Caco-2 (cell line): ENCODE measurements at regions not wholly inside any gene's neighbourhood (a gene's known extent, or its start where the extent isn't known, plus 50 kb on each side); places are given as distances from the start of the nearest gene placed in this dataset.
A peak's percentile ranks its signal among the peaks of the same experiment; 100 is the strongest.

Experiments used
- BruUV-seq: library from RNA; stranded (reverse); fragments of 400-500 nt; replicated peaks from 2 replicates; lab custom pipeline; 2021; lab: Mats Ljungman, UMichigan
- CTCF ChIA-PET: fragments of 300-600 bp; sonication (Branson Sonifier 250); formaldehyde crosslinking; loops from one replicate; lab custom pipeline; 2022; ENCODE audit warnings: antibody characterized with exemption; lab: Charles Lee
- POLR2A ChIA-PET: fragments of 300-600 bp; sonication (Branson Sonifier 250); formaldehyde crosslinking; loops from one replicate; lab custom pipeline; 2022; ENCODE audit warnings: antibody characterized with exemption; lab: Charles Lee
- DNase-seq, 2 experiments: peaks; one replicate each; pipeline versions ENCODE4 v3.0.0 to v3.0.0-alpha.2; 2020 to 2022
- H3K27me3 ChIP-seq: replicated peaks from 2 replicates; pipeline ENCODE4 v1.6.0; 2011; ENCODE audit warnings: low read length; ENCODE audit not compliant: control insufficient read depth, insufficient read depth
- H3K36me3 ChIP-seq: 2 replicates; pipeline ENCODE4 v1.5.1; 2011; ENCODE audit warnings: low read length; ENCODE audit not compliant: control insufficient read depth, insufficient read depth
- H3K4me1 ChIP-seq: fragments of 250-450 bp; sonication (Bioruptor Pico); 2 replicates; pipeline ENCODE4 v1.5.1; 2020; ENCODE audit warnings: mild to moderate bottlenecking
- H3K4me3 ChIP-seq: 2 replicates; pipeline ENCODE4 v1.5.1; 2011; ENCODE audit warnings: low read depth, mild to moderate bottlenecking, control low read depth, low read length
- H3K9me3 ChIP-seq: fragments of 250-450 bp; sonication (Bioruptor Pico); 2 replicates; pipeline ENCODE4 v1.5.1; 2020; ENCODE audit warnings: mild to moderate bottlenecking, moderate library complexity
- H3K27ac Mint-ChIP-seq: one replicate; pipeline ENCODE4 v1.8.0; 2022; ENCODE audit warnings: mixed read lengths; ENCODE audit not compliant: unreplicated experiment
- H3K27me3 Mint-ChIP-seq: one replicate; pipeline ENCODE4 v1.8.0; 2022; ENCODE audit warnings: mixed read lengths; ENCODE audit not compliant: insufficient read depth, unreplicated experiment
- H3K36me3 Mint-ChIP-seq: one replicate; pipeline ENCODE4 v1.8.0; 2022; ENCODE audit warnings: mild to moderate bottlenecking, mixed read lengths; ENCODE audit not compliant: insufficient read depth, unreplicated experiment
- H3K4me1 Mint-ChIP-seq: one replicate; pipeline ENCODE4 v1.8.0; 2022; ENCODE audit warnings: low read depth, mixed read lengths; ENCODE audit not compliant: unreplicated experiment
- H3K4me3 Mint-ChIP-seq: one replicate; pipeline ENCODE4 v1.8.0; 2022; ENCODE audit warnings: mild to moderate bottlenecking, moderate library complexity, mixed read lengths; ENCODE audit not compliant: unreplicated experiment
- H3K9me3 Mint-ChIP-seq: one replicate; pipeline ENCODE4 v1.8.0; 2022; ENCODE audit warnings: mixed read lengths; ENCODE audit not compliant: unreplicated experiment
- CTCF ChIP-seq, 2 experiments: fragments of 200-600 bp in 1 of 2; IDR thresholded peaks; 1 replicate in 1 of 2; 2 replicates in 1 of 2; pipeline versions ENCODE4 v1.5.1 to v1.8.0; 2011 to 2022; ENCODE audit warnings: antibody characterized with exemption in 1 of 2, control low read depth in 1 of 2, inconsistent platforms in 1 of 2, low read depth in 1 of 2, low read length in 1 of 2, mild to moderate bottlenecking in 1 of 2, moderate library complexity in 1 of 2; ENCODE audit not compliant: insufficient read depth in 1 of 2, severe bottlenecking in 1 of 2, unreplicated experiment in 1 of 2
- intact Hi-C: fragments of 100-400 bp; cut with micrococcal nuclease; formaldehyde crosslinking; loops from one replicate; pipeline ENCODE4 v1.10.0; 2022; ENCODE audit not compliant: unreplicated experiment

GRCh38 chr2:16072638-16073290 is 132.4 kb downstream of the MYCN start:
- no peaks in the 10 kb centered on the region for H3K27me3 Mint-ChIP-seq
- no peak overlapping the region for H3K27ac Mint-ChIP-seq
- H3K9me3 Mint-ChIP-seq = peaks cover 10% of the 10 kb centered on the region
- no peak overlapping the region for H3K4me3 Mint-ChIP-seq
- intact Hi-C loops = no loop called here
- Histone ChIP-seq H3K27me3 (no peaks in the 10 kb centered on the region), H3K36me3 (no peaks in the 10 kb centered on the region), H3K4me3 (no peak overlapping the region), H3K9me3 (no peaks in the 10 kb centered on the region), H3K4me1 (peaks cover 35% of the 10 kb centered on the region)
- CTCF ChIA-PET = interaction anchor here (1.1 kb wide), 1 partner anchor 42 kb away, joined by 3 read pairs; no protein-coding TSS in a partner anchor
- H3K4me1 Mint-ChIP-seq = peaks cover 27% of the 10 kb centered on the region
- POLR2A ChIA-PET = no interaction called here
- no peak for DNase-seq
- TF ChIP-seq CTCF (IDR thresholded peaks at IDR 0.05; ENCODE audit: insufficient read depth in 1 of 2, low read depth in 1 of 2, low read length in 1 of 2, severe bottlenecking in 1 of 2, unreplicated experiment in 1 of 2) = no peak
- no TSS peak for BruUV-seq
- no peaks in the 10 kb centered on the region for H3K36me3 Mint-ChIP-seq

- CTCF ChIA-PET = interaction anchor here (1.1 kb wide), 1 partner anchor 43 kb away, joined by 3 read pairs; no protein-coding TSS in a partner anchor
- DNase-seq = no peak
- intact Hi-C loops = no loop called here
- Histone ChIP-seq H3K27me3 (no peaks in the 10 kb centered on the region), H3K36me3 (no peaks in the 10 kb centered on the region), H3K9me3 (no peaks in the 10 kb centered on the region), H3K4me3 (no peak overlapping the region), H3K4me1 (peaks cover 39% of the 10 kb centered on the region)
- H3K4me1 Mint-ChIP-seq = peaks cover 28% of the 10 kb centered on the region
- no peak overlapping the region for H3K27ac Mint-ChIP-seq
- no peak for TF ChIP-seq CTCF (IDR thresholded peaks at IDR 0.05; ENCODE audit: insufficient read depth in 1 of 2, low read depth in 1 of 2, low read length in 1 of 2, severe bottlenecking in 1 of 2, unreplicated experiment in 1 of 2)
- H3K9me3 Mint-ChIP-seq = peaks cover 10% of the 10 kb centered on the region
- POLR2A ChIA-PET = no interaction called here
- no peaks in the 10 kb centered on the region for H3K27me3 Mint-ChIP-seq
- BruUV-seq = no TSS peak
- H3K4me3 Mint-ChIP-seq = no peak overlapping the region
- H3K36me3 Mint-ChIP-seq = no peaks in the 10 kb centered on the region
These were observed 131.7 kb downstream of the MYCN start for GRCh38 chr2:16071865-16072637.

- POLR2A ChIA-PET = no interaction called here
- Mint-ChIP-seq H3K36me3 (no peaks in the 10 kb centered on the region), H3K4me1 (peaks cover 34% of the 10 kb centered on the region), H3K9me3 (peaks cover 10% of the 10 kb centered on the region), H3K27me3 (no peaks in the 10 kb centered on the region), H3K27ac (peak overlapping the region; percentile 81), H3K4me3 (no peak overlapping the region)
- no peak overlapping the region for H3K4me3 ChIP-seq
- H3K27me3 ChIP-seq = no peaks in the 10 kb centered on the region
- H3K9me3 ChIP-seq = no peaks in the 10 kb centered on the region
- no peak for DNase-seq
- H3K4me1 ChIP-seq = peaks cover 42% of the 10 kb centered on the region
- CTCF ChIA-PET = no interaction called here
- TF ChIP-seq CTCF (IDR thresholded peaks at IDR 0.05; ENCODE audit: insufficient read depth in 1 of 2, low read depth in 1 of 2, low read length in 1 of 2, severe bottlenecking in 1 of 2, unreplicated experiment in 1 of 2) = no peak
- no TSS peak for BruUV-seq
- intact Hi-C loops = no loop called here
- no peaks in the 10 kb centered on the region for H3K36me3 ChIP-seq
These were observed 130.9 kb downstream of the MYCN start for GRCh38 chr2:16071039-16071864.
